H1 (cell line): ENCODE measurements at regions not wholly inside any gene's neighbourhood (a gene's known extent, or its start where the extent isn't known, plus 50 kb on each side); places are given as distances from the start of the nearest gene placed in this dataset.

Source experiments
- BACH1 ChIP-seq: IDR thresholded peaks from 2 replicates; pipeline ENCODE4 v1.6.1; 2012; ENCODE audit warnings: low read length, improper control_type of control experiment
- BRCA1 ChIP-seq: IDR thresholded peaks from 2 replicates; pipeline ENCODE4 v1.6.1; 2012; ENCODE audit warnings: low read depth, low read length, improper control_type of control experiment
- EP300 ChIP-seq, 2 experiments: IDR thresholded peaks; 1 replicate in 1 of 2; 2 replicates in 1 of 2; pipeline ENCODE4 v1.6.1; 2011 to 2012; ENCODE audit warnings: low read depth in 2 of 2, low read length in 2 of 2, mild to moderate bottlenecking in 2 of 2, borderline replicate concordance in 1 of 2, inconsistent platforms in 1 of 2, moderate library complexity in 1 of 2
- HDAC6 ChIP-seq: IDR thresholded peaks from one replicate; pipeline ENCODE4 v1.7.1; 2012; ENCODE audit warnings: low read depth, mild to moderate bottlenecking, inconsistent platforms, low read length, moderate library complexity
- POU5F1 ChIP-seq: IDR thresholded peaks from 2 replicates; pipeline ENCODE4 v1.6.1; 2011; ENCODE audit warnings: low read depth, mild to moderate bottlenecking, low read length, moderate library complexity
- YY1 ChIP-seq: IDR thresholded peaks from 2 replicates; pipeline ENCODE4 v1.6.1; 2011; ENCODE audit warnings: low read depth, mild to moderate bottlenecking, low read length

DNA sequence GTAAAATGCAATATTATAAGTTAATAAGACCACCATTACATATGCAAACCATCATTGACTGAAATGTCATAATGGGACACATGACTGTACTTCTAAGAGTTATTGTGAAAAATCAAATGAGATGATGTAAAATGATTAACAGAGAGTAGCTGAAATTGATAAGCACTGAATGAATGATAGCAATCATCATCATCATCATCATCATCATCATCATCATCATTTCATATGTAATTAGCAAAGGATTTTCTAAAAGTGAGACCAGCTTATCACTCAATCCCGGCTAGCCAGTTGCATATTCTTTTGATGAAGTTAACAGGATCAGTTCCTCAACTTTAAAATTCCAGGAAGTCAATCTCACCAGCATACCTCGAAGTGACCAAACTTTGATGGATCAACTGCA is 650.3 kb upstream of the KLF4 start (continued):
- no peak for TF ChIP-seq EP300 (IDR thresholded peaks at IDR 0.05; ENCODE audit: borderline replicate concordance in 1 of 2, low read depth in 2 of 2, low read length in 2 of 2)
- no peak for TF ChIP-seq POU5F1
- TF ChIP-seq HDAC6 = no peak
- no peak for TF ChIP-seq YY1
- no peak for TF ChIP-seq BACH1
- TF ChIP-seq BRCA1 = no peak
